ENCODE measurements at regions not wholly inside any gene's neighbourhood (a gene's known extent, or its start where the extent isn't known, plus 50 kb on each side); places are given as distances from the start of the nearest gene placed in this dataset.

DNA sequence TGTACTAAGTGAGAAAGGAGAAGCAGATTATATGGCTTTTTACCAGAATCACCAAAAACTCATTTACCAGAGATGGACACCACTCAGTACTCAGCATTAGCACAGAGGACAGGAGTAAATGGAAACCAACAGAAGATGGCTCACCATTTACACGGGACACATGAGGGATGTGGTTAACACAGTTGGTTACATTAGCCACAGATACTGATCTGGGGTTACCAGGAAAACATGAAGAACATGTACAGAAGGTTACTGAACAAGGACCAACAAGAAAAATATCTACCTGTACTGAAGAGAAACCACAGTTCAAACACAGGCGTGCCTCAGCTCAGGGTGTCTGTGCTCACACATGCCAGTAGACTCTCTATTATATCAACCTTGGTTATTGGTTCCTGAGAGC lies 1285.8 kb upstream of the SORCS1 start:
- TF ChIP-seq, protein P1, sequence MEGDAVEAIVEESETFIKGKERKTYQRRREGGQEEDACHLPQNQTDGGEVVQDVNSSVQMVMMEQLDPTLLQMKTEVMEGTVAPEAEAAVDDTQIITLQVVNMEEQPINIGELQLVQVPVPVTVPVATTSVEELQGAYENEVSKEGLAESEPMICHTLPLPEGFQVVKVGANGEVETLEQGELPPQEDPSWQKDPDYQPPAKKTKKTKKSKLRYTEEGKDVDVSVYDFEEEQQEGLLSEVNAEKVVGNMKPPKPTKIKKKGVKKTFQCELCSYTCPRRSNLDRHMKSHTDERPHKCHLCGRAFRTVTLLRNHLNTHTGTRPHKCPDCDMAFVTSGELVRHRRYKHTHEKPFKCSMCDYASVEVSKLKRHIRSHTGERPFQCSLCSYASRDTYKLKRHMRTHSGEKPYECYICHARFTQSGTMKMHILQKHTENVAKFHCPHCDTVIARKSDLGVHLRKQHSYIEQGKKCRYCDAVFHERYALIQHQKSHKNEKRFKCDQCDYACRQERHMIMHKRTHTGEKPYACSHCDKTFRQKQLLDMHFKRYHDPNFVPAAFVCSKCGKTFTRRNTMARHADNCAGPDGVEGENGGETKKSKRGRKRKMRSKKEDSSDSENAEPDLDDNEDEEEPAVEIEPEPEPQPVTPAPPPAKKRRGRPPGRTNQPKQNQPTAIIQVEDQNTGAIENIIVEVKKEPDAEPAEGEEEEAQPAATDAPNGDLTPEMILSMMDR (IDR thresholded peaks at IDR 0.05): no peak
- no peak for TF ChIP-seq POLR2A (IDR thresholded peaks at IDR 0.05)

Measured in heart left ventricle (tissue), 13 donors.